ENCODE measurements at regions not wholly inside any gene's neighbourhood (a gene's known extent, or its start where the extent isn't known, plus 50 kb on each side); places are given as distances from the start of the nearest gene placed in this dataset.

DNA sequence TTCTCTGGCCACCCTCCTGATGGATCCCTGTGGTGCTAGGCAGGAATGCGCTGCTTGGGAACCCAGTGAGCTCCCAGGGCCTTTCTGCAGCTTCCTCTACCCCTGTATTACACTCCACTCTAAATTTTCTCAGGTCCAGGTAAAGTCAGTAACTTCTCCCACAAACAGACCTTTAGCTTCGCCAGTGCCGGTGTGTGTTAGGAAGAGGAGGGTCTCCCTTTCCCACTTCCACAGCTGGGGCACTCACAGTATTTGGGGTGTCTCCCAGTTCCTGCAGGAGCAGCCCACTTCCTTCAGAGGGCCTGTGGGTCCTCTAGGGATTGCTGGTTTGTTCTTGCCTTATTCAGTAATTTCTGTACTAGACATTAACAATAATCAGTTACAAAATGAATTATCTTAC, 193.5 kb upstream of the PCDH17 start:
- no peak for DNase-seq (ENCODE audit: low spot score)

DNA sequence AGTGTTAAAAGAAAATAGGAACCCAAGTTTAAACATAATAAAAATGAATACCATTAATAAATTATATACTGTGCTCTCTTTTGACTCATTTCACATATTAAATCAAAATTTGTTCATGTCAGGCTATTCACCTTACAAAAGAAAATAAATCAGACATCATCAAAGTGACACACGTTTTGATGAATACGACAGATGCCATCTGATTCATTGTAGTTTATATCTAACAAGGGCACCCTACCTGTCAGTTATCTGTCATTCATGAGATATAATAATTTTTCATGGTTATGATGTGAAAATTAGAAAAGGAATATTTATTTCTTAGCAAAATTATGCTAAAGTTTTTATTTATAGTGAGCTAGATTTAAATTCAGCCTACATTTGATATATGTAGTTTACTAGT, 188.1 kb upstream of the PCDH17 start:
- DNase-seq (ENCODE audit: low spot score) = no peak

DNA sequence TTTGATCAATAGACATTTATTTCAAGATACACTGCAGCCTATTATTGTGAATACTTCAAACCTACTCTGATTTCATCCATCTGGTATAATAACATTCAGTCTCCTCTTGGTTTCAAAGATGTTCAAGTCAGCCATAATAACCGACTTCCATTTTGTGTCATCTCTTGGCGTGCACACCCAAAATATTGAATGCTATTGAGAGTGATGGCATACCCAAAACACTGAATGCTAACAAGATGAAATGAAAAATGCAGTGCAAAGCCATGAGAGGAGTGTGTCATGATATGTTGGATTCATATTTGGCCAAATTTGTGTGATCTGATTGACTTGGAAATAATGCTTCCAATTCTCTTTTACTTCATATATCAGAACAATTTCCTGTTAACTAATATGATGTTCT, 181.2 kb upstream of the PCDH17 start:
- no peak for DNase-seq (ENCODE audit: low spot score)

DNA sequence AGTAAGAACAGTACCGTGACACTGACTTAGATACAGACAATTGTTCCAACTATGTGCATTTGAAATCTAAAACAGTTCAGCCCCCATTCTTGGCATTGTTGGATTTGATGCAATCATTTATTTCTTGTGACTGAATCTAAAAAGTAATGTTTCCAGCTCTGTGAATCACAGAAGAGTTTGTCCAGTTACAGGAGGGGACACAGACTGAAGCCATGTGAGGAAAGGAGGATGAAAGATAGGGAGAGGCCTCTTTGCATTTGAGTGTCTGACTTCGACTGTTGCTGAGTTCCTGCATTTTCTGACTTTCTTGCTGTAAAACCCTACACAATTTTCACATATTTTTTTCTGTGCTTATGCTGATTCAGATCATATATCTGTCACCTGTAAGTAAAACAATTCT, 179.3 kb upstream of the PCDH17 start:
- DNase-seq (ENCODE audit: low spot score) = no peak

DNA sequence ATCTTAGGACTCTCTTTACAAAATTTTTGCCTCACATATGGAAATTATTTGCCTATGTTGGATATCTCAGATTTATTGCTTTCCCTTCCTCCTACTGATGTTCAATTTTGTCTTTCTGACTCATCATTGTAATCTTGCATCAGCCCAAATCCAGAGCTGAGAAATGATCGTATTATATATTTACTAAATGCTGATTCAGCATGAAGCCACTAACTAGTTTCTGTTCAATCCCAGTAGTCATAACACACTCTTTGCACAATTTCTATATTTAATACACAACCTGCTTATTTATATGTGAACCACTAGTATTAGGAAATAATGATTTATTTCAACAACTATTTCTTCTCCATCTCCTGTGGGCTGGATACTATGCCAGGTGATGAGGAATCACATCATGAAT, 161.1 kb upstream of the PCDH17 start:
- no peak for DNase-seq (ENCODE audit: low spot score)

DNA sequence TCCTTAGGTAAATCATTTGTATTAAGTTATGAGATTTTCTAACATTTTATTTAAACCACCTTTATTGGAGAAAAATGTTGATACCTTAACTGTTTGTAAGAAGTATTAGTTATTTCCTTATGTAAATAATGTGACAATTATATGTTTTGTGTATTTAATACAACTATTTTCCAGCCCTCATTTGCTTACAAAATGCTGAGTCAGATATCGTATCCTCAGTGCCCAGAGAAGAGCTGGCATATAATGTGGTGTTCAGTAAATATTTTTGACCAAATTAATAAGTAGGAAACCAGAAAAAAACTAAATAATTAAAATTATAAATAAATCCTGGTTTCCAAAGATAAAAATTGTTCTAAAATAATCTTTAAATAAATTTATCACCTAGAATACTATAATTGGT, 140.2 kb upstream of the PCDH17 start:
- no peak for DNase-seq (ENCODE audit: low spot score)

DNA sequence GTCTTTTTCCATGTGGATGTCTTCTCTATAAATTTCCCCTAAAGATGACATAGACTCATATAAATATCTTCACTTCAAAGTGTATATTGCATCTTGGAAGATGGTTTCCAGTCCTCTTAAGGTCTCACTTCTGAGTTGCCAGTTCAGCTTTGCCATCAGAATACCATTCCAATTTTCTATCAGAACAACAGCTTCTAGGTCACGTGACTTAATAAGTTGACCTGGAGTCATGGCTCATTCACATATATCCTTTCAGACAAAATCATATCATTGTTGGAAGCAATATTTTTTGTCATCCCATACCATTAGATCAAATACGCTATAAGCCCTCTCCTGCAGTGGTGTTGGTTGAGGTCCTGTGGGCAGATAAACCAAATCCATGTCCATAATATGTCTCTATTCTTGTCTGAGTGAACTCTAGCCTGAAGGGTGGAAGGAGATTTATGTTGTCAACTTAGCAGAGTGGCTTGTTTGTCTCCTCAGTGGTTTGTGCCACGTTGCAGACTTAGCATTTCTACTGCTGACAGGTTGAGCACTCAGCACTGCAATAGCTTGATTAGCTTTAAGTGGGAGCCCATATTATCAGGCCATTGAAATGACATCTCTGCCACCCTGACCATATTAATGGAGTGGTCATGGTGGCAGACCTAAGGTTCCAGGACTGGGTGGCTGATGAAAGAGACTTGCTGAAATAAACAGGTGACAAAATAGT, 123.6 kb upstream of the PCDH17 start:
- no peak for DNase-seq (ENCODE audit: low spot score)

DNA sequence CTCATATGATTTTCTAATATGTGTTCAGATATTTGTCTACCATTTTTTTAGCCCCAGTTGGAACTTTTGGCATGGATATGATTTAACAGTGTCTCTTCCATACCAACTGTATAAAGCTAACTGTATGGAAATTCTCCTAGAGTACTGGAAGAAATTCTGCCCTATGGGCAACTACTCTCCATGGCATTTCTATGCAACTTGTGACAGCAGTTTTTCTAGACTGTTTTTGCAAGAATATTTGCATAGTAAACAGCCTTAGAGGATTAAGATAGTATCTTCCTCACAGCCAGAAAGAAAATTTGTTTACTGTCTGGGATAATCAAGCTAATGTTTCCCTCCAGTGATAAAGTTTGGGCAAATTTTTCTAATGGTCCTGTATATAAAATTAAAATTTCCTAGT, 119.9 kb upstream of the PCDH17 start:
- DNase-seq (ENCODE audit: low spot score) = no peak

DNA sequence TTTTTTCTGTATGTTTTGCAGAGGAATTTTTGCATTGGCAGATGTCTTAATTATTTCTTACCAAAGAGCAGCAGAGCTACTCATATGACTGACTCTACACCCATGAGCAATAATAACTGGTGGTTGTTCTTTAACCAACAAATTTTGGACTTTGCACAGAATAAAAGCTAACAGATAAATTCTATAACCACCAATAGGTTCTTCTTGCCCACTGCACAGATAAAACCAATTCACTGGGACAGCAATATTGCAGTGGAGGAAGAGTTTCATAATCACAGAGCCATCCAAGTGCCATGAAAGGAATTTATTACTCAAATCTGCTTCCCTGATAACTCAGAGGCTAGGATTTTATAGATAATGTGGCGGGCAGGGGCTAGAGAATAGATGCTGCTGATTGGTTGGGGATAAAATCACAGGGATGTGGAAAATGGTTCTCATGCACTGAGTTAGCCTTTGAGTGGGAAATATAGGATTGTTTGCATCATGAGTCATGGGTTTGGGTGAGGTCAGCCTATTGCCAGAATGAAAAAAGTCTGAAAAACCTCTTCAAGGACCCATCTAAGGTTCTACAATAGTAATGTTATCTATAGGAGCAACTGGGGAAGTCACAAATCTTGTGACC, 104.3 kb upstream of the PCDH17 start:
- DNase-seq (ENCODE audit: low spot score) = no peak

DNA sequence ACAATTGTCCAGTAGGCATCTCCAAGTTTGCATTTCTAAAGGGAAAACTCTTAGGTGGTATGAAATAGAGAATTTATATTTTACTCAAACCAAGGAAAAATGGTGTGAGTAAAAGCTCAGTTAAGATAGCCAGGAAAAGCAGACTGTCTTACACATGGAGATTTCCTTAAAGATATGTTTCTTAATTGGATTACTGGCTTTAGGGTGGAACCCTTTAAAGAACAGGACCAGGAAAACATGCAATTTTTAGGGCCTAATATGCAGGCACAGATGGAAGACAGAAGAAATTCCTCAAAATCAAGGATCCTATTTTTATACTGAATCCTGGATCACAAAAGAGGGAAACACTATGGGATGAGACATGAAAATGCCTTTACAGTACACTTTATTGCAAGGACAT, 100.3 kb upstream of the PCDH17 start:
- DNase-seq (ENCODE audit: low spot score) = no peak

DNA sequence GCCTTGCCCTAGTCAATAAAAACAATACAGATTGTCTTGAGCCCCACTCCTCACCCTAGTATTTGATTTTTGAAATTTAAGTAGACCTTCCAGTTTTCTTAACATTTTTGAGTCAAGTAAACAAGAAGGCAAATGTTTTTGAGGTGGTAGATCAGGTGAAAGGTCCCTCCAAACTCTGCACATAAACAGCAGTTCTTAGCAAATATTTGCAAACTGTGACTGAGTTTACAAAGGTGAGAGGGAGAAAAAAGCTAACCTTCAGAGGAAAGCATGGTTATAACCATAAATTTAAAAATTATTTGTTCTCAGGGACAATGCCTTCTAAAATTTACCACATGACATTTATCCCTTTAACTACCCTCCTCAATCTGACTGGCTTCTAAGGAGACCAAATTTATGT, 84.6 kb upstream of the PCDH17 start:
- no peak for DNase-seq (ENCODE audit: low spot score)

DNA sequence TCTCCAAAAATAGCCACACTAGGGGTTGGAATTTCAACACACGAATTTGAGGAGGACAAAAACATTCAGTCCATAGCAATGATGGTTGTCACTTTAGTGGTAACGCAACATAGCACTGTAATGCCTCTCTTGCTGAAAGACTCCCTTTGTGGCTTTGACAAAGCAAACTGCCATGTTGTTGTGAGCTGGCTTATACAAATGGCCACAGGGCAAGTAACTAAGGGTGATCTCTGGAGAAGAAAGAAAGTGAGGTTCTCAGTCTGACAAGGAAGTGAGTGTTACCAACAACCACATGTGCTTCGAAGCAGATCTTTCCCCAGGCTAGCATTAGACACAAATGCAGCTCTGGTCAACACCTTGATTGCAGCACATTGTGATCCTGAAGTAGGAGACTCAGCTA, 79.1 kb upstream of the PCDH17 start:
- DNase-seq (ENCODE audit: low spot score) = no peak

DNA sequence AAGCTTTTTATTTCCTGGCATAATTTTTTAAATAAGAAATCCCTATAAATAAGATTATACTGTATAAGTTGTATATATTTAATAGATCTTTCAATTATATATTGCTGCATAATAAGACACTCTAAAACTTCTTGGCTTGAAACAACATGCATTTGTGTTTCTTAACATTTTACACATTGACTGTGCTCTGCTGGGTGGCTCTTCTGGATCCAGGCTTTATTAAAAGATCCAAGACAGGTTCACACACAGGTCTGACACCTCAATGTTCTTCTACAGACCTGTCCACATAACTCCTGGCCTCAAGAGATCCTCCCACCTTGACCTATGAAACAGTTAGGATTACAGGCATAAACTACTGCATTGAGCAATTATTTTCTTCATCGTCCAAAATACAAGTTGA, 77.6 kb upstream of the PCDH17 start:
- DNase-seq (ENCODE audit: low spot score) = no peak

DNA sequence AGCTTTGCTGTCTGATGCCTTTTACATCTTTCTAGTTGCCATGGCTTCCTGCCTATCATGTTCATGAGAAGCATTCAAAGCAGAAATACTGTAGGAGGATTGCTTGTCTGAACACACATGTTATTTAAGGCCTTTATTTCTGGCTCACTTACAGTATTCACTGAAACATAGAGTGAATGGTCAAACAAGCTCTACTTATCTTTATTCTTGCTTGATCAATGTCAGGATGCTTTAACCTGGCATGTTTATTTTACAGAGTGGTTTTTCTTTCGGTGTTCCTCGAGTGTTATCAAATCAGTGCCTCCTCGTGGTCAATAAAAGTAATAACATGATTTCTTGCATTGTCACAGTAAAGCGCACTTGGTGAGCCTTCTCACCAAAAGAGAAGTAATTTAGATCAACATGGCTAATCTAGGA, 73.5 kb upstream of the PCDH17 start:
- DNase-seq (ENCODE audit: low spot score) = no peak

DNA sequence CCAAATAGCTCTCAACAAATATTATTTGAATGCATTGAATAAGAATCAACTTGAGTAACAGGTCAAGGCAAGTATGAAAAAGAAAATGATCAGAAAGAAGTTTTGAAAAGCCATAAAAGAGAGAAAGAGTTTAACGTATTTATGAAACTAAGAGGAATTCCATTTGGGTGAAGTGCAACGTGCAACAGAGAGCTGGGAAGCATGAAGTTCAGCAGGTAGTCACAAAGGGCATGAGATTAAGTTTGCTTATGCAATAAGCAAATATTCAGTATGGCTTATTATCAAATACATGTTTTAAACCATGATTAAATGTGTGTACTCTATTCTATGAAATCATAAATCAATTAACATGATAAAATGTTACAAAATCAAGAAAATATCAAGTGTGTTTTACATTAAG, 62.7 kb upstream of the PCDH17 start:
- DNase-seq (ENCODE audit: low spot score) = no peak

DNA sequence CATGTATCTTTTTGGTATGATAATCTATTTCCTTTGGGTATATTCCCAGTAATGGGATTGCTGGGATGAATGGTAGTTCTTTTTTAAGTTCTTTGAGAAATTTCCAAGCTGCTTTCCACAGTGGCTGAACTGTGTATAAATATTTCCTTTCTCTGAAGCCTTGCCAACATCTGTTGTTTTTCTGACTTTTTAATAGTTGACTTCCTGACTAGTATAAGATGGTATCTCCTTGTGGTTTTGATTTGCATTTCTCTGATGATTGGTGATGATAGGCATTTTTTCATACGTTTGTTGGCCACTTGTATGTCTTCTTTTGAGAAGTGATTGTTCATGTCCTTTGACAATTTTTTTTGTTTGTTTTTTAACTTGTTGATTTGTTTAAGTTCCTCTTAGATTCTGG, 61.6 kb upstream of the PCDH17 start:
- DNase-seq (ENCODE audit: low spot score) = no peak

Measured in ecto neural progenitor cell (in vitro differentiated cells).